ENCODE measurements at regions not wholly inside any gene's neighbourhood (a gene's known extent, or its start where the extent isn't known, plus 50 kb on each side); places are given as distances from the start of the nearest gene placed in this dataset.

DNA sequence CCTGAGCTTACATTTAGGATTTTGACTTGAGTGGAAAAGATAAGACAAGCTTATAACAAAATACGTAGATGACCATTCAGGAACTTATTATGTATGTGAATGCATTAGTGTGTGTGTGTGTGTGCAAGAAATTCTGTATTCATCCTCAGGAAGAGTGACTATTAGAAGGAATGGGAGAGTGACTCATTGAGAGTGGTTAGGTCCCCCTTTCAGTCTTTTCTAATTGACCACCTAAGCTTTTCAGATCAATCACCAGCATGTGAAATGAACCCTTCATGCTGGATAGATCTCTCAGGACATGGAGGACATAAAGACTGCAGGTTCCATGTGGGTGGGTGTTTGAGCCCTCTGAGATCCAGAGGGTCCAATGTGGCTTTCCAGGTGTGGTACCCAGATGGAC is 153.5 kb downstream of the MBL2 start:
- no peak for TF ChIP-seq EZH2phosphoT487 (IDR thresholded peaks at IDR 0.05; ENCODE audit: borderline replicate concordance, low read length)
- TF ChIP-seq, protein P1, sequence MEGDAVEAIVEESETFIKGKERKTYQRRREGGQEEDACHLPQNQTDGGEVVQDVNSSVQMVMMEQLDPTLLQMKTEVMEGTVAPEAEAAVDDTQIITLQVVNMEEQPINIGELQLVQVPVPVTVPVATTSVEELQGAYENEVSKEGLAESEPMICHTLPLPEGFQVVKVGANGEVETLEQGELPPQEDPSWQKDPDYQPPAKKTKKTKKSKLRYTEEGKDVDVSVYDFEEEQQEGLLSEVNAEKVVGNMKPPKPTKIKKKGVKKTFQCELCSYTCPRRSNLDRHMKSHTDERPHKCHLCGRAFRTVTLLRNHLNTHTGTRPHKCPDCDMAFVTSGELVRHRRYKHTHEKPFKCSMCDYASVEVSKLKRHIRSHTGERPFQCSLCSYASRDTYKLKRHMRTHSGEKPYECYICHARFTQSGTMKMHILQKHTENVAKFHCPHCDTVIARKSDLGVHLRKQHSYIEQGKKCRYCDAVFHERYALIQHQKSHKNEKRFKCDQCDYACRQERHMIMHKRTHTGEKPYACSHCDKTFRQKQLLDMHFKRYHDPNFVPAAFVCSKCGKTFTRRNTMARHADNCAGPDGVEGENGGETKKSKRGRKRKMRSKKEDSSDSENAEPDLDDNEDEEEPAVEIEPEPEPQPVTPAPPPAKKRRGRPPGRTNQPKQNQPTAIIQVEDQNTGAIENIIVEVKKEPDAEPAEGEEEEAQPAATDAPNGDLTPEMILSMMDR (IDR thresholded peaks at IDR 0.05; ENCODE audit: low read depth, low read length, poor library complexity, severe bottlenecking), result no peak

Measured in DOHH2 (cell line).